ENCODE measurements at regions not wholly inside any gene's neighbourhood (a gene's known extent, or its start where the extent isn't known, plus 50 kb on each side); places are given as distances from the start of the nearest gene placed in this dataset.

- no peak for DNase-seq
Measured at GRCh38 chr3:25117005-25117593, 311.0 kb upstream of the RARB start.

- no peak for DNase-seq
Measured at GRCh38 chr3:25119682-25120081, 308.4 kb upstream of the RARB start.

- DNase-seq: no peak
Measured at GRCh38 chr3:25120665-25121064, 307.4 kb upstream of the RARB start.

- DNase-seq: no peak
Measured at GRCh38 chr3:25125201-25125600, 302.9 kb upstream of the RARB start.

- no peak for DNase-seq
Measured at GRCh38 chr3:25128735-25129134, 299.3 kb upstream of the RARB start.

- no peak for DNase-seq
Measured at GRCh38 chr3:25130724-25131520, 297.1 kb upstream of the RARB start.

GRCh38 chr3:25133588-25133987 lies 294.5 kb upstream of the RARB start:
- DNase-seq: no peak

GRCh38 chr3:25137606-25138005 lies 290.5 kb upstream of the RARB start:
- no peak for DNase-seq

GRCh38 chr3:25139267-25139666 lies 288.8 kb upstream of the RARB start:
- DNase-seq: no peak

- DNase-seq: no peak
Measured at GRCh38 chr3:25142609-25143355, 285.3 kb upstream of the RARB start.

GRCh38 chr3:25143356-25144025 lies 284.6 kb upstream of the RARB start:
- DNase-seq: no peak

GRCh38 chr3:25144430-25144829 lies 283.6 kb upstream of the RARB start:
- no peak for DNase-seq

GRCh38 chr3:25145176-25145575 lies 282.9 kb upstream of the RARB start:
- DNase-seq: no peak

- DNase-seq: no peak
Measured at GRCh38 chr3:25150199-25150598, 277.9 kb upstream of the RARB start.

- peak; percentile 29 for DNase-seq
Measured at GRCh38 chr3:25151281-25151902, 276.7 kb upstream of the RARB start.

- DNase-seq: peak; percentile 5
Measured at GRCh38 chr3:25151903-25152295, 276.2 kb upstream of the RARB start.

- no peak for DNase-seq
Measured at GRCh38 chr3:25153136-25153535, 274.9 kb upstream of the RARB start.

GRCh38 chr3:25153561-25153960 lies 274.5 kb upstream of the RARB start:
- DNase-seq: no peak

GRCh38 chr3:25155652-25156471 lies 272.2 kb upstream of the RARB start:
- peak; percentile 41 for DNase-seq

GRCh38 chr3:25156626-25157025 lies 271.4 kb upstream of the RARB start:
- peak; percentile 76 for DNase-seq

GRCh38 chr3:25165306-25165705 lies 262.8 kb upstream of the RARB start:
- DNase-seq: no peak

GRCh38 chr3:25166016-25166415 lies 262.0 kb upstream of the RARB start:
- no peak for DNase-seq

All from fibroblast of skin of right biceps (primary cell).